GM19438 (cell line): ENCODE measurements at regions not wholly inside any gene's neighbourhood (a gene's known extent, or its start where the extent isn't known, plus 50 kb on each side); places are given as distances from the start of the nearest gene placed in this dataset.

Source experiments
- ATAC-seq: cut with Tn5 transposase; IDR thresholded peaks from one replicate; pipeline ENCODE4 v1.9.1; 2021; ENCODE audit warnings: low read depth; ENCODE audit not compliant: unreplicated experiment

DNA sequence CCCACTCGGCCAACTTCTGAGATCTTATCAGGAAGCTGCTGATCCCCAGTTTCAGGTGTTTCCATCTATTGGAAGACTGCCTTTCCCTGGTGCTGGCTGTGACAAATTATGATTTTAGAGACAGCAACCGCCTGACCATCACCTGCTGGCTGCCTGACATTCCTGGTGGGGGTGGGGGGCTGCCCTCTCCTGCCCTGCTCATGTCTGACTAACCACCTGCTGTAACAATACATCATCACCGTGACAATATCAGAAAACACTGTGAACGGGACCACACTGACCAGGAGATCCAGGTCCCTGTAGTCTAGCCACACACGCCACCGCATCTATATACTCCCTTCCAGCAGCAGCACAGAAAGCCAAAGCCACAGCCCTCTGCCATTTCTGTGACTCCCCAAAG is 537.5 kb downstream of the QKI start:
- no peak for ATAC-seq

DNA sequence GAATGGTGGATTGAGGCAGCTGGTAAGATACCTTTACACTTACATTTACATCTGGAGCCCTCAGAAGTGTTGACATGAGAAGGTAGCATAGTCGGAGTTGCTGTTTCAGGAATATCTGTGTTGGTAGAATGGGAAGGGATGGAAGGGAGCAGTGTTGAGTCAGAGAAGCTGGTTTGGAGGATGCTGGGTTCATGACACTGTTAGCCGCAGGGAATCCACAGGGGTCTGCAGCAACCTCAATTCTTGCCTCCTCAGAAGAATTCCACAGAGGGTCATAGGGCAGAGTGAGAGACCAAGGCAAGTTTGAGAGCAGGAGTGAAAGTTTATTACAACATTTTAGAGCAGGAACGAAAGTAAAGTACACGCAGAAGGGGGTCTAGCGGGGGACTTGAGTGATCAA is 536.8 kb downstream of the QKI start:
- no peak for ATAC-seq

DNA sequence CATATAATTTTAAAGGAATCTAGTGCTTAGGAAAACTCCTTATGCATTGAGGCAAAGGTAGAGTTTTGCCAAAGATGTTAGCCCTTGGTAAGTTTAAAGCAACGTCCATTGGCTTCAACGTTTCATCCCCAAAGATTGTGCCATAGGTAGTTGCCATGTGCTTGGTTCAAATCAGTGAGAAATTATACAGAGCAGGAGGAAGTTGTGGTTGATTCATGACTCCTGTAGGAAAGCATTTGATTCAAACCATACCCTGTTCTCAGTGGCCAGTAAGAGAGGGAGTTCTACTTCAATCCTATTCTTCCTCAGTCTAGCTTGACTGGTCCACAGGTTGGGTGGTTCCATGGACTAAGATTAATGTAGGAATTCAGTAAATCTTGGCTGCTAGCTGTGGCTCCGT is 535.6 kb downstream of the QKI start:
- ATAC-seq: no peak

DNA sequence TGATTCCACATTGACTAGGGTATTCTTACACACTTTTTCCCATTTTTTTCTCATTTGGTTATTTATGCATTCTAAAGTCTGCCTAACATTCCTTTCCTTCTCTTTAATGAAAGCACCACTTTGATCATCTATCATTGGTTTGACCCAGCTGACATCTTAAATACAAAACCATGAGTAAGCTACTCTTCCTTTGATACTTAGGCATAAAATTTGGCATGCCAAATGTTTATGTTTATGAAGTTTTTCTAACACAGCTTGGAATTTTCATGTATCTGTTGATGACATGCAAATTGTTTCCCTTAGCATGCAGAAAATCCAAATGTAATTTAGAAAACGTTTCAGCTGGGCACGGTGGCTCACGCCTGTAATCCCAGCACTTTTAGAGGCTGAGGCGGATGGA is 534.9 kb downstream of the QKI start:
- no peak for ATAC-seq

DNA sequence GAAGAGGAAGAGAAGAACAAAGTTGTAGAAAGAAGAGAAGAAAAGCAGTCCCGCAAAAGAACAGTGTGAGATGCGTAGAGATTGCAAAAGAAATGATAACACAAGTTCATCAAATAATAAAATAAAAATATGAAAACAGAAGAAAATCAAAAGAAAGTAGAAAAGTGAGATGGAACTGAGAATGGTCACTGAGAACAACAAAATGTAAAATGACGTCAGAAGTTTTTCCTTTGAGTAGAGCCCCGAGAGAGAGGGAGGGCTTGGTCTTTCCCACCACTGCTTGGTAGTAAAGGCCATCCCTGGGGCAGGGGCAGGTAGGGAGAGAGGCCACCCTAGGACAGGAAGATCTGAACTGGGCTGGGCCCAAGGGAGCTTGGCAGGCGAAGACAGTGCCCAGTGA is 533.7 kb downstream of the QKI start:
- no peak for ATAC-seq

DNA sequence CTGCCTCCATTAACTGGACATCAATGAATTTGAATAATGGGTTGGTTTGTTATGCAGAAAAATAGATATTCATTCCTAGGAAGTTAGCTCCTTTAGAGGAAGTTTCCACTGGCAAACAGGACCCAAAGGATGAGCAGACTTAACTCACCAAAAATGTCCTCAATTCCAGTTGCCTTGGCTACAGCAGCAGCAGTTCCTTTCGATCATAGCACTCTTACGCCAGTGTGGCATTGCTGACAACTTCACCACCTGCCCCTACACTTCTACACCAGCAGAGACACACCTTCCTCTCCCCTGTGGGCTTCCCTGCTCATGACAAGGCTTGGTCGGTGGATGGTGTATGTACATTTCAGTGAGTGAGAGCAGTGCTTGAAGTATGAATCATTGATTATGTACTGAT is 532.8 kb downstream of the QKI start:
- no peak for ATAC-seq

DNA sequence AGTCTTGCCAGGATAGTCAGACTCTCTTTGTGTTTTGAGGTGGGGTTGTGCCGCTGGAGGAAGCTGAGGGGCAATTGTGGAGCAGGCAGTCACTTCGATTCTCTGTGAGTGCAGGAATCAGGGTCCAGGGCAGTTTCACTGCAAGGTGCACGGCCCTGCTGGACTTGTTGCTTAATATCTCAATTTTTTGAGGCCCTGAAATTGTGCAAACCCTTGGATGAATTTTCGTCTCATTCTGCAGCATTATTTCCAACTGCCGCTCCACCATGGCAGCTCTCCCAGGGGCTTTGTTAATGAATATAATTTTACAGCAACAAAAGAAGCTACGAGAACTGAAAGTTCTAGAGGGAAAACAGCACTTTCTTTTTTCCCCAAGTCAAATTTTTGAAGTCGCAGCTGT is 531.9 kb downstream of the QKI start:
- ATAC-seq: no peak

DNA sequence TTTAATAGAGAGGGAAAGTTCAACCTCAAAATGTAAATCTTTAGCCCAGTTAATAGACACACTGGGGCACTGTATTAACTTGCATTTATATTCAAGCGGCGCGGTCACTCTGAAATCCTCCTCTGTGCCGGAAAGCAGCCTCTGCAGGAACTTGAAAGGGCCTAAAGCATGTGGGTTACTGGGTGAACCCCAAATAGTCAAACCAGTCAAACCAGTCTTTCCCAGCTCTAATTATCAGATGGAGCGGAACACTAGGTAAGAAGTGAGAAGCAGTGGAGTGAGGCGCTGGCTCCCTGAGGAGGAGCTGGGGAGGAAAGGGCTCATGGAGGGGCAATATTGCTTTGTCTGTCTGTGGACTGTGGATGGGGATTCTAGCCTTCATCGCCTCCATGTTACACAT is 531.3 kb downstream of the QKI start:
- no peak for ATAC-seq

DNA sequence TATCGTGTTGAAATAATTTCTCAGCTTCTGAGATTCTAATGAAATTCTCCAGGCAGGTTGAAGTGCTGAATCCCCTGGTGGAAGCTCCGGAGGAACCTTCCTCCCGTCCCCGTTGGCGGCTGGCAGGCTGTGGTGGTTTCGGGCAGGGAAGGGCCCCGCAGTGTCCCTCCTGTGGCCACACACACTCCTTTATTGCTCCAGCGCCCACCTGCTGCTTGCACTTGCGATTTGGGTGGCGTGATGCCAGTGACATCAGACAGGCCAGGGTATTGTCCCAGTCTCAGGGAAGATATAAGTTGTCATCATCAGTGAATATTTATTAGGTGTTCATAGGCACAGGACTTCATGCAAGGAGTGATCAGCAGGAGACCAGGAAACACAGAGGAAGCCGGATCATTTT is 530.4 kb downstream of the QKI start:
- ATAC-seq: no peak

DNA sequence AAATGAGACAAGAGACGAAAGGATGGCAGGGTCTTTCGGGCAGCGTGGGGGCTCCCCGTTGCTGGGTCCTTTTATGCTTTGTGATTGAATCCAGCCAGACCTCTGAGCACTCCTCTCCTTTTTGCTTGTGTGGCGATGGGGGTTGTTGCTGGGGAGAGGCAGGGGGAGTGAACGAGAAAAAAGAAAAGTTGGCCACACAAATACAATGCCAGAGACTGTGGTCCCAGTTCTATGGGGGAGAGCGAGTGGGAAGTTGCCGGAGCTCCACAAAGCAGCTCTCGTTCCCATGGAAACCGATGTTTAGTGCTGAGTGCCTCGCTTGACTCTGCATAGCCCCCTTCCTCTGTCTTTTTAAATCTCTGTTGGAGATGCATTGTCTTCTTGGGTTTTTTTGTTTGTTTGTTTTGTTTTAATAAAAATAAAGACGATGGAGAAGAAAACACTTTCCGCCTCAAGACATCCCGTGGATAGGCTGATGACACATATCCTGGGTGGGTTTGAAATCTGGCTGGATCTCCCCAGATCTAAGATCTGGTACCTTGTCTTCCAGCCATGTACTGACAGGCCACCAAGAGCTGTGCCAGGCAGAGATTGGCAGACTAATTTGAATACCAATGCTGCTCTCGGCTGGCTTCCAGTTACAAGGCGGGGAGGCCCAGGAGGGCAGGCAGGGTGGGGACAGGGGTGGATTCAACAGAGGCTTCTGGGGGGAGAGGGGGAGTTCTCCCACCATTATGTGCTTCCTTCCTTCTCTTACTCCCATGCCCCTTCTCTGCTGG is 529.3 kb downstream of the QKI start:
- no peak for ATAC-seq

DNA sequence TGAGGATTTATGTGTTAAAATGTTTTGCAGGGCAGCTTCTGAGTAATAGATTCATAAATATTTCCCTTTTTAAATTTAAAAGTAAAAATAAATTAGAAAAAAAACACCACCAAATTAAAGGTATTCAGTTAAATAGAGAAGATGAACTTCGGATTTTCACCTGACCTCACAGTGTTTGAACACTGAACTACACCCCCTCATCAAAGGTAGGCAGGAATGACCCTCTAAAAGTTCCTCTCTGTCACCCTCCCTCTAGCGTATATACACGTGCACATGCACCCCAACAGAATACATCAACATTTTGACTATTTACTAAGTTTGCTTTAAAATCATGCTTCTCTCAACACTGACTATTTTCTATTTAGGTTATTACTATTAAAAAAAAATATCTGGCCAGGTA is 528.3 kb downstream of the QKI start:
- no peak for ATAC-seq

DNA sequence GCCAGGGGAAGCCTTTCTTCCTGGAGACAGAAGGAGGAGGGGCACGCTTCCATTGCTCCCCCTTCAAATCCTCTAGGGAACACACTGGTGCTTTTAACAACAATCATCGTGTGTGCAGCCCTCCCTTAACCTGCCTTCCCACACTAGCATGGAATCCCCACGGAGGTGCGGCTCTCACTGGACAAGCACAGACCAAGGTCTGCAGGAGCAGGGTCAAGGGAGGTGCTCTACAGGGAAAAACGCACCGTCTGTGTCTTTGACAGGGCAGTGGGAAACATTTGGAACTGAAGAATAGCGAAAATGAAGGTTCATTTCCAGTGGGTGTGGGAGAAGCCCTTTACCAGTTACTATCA is 527.1 kb downstream of the QKI start:
- no peak for ATAC-seq

DNA sequence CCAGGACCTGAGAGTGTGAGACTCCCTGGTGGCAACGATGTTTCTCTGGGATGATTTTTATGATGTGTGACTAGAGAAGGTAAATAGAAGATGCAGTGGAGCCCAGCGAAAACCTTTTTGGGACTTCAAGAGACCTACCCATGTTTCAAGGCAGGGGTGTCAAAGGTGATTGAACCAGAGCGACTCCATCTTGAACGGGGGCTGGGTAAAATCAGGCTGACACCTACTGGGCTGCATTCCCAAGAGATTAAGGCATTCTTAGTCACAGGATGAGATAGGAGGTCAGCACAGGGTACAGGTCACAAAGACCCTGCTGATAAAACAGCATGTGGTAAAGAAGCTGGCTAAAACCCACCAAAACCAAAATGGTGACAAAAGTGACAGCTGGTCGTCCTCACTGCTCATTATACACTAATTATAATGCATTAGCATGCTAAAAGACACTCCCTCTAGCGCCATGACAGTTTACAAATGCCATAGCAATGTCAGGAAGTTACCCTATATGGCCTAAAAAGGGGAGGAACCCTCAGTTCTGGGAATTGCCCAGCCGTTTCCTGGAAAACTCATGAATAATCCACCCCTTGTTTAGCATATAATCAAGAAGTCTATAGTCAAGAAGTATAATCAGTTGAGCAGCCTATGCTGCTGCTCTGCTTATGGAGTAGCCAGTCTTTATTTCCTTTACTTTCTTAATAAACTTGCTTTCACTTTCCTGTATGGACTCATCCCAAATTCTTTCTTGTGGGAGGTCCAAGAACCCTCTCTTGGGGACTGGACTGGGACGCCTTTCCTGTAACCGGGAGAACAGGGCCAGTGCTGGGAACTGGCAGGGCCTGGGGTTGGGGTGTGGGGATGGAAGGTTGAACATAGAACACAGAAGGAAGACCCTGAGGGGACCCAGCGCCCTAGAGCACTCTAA is 526.4 kb downstream of the QKI start:
- ATAC-seq: no peak

DNA sequence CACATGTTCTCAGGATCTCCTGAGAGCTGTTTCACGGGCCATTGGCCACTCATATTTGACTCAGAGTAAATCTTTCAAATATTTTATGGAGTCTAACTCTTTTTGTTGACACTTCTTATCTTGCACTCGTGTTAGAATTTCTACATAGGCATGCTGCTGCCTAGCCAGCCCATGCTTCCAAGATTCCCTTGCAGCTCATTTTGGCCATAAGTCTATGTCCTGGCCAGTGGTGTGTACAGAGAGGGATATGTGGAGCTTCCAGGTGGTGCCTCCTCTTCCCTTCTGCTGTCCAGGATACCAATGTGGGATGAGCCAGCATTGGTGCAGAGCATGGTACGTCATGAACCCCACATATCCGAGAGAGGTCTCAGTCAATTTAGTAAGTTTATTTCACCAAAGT is 522.6 kb downstream of the QKI start:
- ATAC-seq: no peak

DNA sequence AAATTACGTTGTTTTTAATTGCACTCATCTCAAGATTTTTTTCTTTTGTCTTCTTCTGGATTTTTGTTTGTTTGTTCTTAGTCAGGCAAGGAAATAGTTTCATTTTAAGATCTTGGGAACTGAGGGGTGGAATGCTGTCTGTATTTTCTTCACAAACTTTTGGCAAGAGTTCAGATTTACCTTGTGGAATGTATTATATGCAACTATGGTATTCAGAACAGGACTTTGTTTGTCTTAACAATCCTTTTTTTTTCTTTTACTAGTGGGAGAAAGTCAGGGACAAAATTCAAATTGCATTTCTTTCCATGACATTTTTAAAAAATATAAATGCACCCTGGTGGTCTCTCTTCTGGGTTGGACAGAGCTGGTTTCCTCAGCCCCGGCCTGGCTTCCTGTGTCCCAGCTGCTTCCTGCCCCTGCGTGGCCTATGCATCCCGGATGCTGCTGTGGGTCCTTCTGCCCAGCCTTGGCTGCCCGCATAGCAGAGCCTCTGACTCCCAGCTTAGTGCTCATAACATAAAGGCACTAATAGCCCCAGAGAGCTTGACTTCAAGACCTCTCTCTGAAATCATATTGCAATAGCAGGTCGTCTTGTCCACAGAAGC is 520.7 kb downstream of the QKI start:
- no peak for ATAC-seq

DNA sequence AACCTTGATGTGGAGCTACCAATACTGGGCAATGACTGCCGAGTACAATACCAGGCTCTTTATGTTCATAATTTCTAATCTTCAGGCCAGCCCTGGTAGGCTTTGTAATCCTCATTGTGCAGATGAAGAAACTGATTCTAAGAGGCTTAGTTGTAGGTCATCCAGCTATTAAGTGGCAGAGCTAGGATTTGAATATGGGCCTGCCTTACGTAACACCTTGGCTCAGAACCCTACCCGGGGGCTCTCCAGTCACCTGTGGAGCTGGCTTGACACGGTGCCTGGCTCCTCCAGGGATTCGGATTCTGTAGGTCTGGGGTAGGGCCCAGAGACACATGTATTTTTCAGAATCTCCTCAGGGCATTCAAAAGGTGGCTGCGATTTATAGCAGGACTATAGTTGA is 515.5 kb downstream of the QKI start:
- no peak for ATAC-seq

DNA sequence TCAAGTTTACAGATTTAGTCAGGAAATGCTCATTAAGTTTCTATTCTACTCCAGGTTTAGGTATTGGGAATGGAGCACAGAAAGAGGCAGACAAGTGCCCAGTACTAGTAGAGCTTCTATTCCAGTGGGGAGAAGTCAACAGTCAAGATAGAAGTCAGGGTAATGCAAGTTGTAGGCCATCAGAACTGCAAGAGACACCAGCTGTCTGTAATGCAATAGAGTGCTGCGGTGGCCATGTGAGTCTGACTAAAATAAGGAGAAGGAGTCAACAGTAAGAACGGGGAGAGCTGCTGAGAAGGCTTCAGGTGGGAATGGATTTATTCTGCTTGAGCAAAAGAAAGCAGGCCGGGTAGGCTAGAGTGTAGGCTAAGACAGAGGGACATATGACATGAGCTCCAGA is 515.0 kb downstream of the QKI start:
- no peak for ATAC-seq

DNA sequence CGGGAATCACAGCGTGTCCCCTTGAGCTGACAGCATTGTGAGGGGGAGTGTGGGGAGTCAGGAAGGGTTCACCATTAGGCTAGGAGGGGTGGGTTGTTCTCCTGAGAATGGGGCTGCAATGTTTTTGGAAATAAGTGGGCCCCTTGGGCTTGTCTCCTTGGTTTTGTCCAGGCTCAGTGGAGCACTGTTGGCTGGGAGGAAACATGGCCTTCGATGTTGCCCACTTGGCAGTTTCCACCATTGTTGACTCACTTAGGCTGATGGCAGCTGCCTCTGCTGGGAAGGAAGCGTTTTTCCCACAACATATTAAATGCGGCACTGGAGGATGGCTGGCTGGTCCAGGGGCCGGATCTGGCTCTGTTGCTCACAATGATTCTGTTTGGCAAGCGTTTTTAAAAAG is 512.1 kb downstream of the QKI start:
- ATAC-seq: no peak

DNA sequence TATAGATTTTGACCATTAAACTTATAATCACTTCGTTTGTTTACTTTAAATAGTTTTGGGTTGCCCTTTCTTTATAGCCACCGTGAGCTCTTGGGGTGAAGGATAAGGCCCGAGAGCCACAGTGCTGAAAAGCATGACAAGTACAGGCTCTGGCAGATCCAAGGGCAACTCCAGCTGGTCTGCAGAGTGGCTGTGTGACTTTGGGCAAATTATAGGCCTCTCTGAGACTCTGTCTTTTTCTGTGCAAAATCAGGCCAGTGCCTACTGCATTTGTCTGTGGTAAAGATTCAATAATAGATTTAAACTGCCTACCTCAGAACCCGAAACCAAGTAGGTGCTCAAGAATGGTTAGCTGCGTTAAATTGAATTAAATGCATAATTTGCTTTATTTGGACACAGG is 511.3 kb downstream of the QKI start:
- no peak for ATAC-seq

DNA sequence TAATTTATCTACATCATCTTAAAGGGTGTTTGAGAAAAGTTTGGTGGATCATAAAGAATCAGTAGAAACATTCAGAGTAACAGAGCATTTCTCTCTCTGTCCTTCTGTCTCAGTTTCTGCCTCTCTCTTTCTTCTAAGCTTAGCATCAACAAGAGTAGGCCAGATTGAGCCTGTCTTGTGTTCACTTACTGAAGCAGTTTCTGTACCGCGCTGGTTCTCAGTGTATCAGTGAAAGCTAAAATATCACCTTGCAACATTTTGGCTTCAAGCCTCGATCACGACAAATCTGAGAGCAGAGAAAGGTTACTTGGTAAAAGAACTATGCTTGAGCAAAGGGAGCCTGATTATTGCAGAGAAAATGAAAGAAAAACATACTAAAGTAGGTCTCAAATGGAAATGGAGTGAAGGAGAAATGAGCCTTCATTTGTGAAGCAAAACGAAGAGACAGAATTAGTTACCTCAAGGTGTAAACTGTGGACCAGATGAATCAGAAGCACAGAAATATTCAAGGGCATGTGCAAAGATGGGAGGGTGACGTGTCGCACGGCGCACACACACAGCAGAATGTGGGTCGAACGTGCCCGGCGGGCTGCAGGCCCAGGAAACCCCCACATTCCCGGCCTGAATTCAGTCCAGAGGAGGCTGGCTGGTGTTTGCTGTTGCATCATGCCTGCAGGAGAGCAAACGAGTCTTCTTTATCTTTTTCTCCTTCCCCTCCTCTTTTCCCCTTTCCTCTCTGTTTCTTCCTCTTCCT is 509.3 kb downstream of the QKI start:
- ATAC-seq: no peak

DNA sequence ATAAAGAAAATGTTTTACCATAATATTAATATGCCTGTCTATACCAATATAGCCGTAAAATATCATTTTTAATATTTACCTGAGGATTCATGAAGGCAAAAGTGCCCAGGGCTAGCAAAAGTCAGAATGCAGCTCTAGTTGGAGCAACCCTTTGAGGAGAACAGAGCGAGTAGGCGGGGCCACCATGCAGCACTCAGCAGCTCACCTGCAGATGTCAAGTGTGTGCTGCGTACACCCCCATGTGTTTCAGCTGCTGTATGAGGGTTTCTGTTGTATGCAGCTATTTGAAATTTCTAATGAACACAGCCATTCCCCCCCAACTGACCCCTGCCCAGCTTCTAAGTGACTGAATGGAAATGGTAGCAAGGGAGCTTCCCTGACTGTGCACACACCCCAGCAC is 508.0 kb downstream of the QKI start:
- no peak for ATAC-seq
